ENCODE measurements at regions not wholly inside any gene's neighbourhood (a gene's known extent, or its start where the extent isn't known, plus 50 kb on each side); places are given as distances from the start of the nearest gene placed in this dataset.

- TF ChIP-seq POLR2A (IDR thresholded peaks at IDR 0.05; ENCODE audit: borderline replicate concordance, extremely low read depth, insufficient read depth, insufficient read length) (no peak), CTCF (IDR thresholded peaks at IDR 0.05 in 2 of 3, conservative IDR thresholded peaks at IDR 0.05 in 1 of 3; ENCODE audit: borderline replicate concordance in 1 of 3, insufficient read depth in 1 of 3, low read depth in 2 of 3, low read length in 2 of 3) (no peak; a peak in 1 of 6 replicates)
Observed at GRCh38 chr1:37270639-37271038, 203.7 kb upstream of the ZC3H12A start.

All from HCT116 (cell line).